ENCODE measurements at regions not wholly inside any gene's neighbourhood (a gene's known extent, or its start where the extent isn't known, plus 50 kb on each side); places are given as distances from the start of the nearest gene placed in this dataset.
"Not testable (repeated sequence)": the region's sequence is repeated elsewhere in the genome, so short reads cannot be mapped to it uniquely, and the experiment has no call there.

- no peaks in the 10 kb centered on the region for H3K9me3 ChIP-seq
- H3K36me3 ChIP-seq (ENCODE audit: control insufficient read depth in 2 of 2, extremely low read depth in 1 of 2, insufficient read depth in 1 of 2, low read length in 1 of 2) = no peaks in the 10 kb centered on the region
- WGBS (ENCODE audit: insufficient coverage) = no CpG with 5 or more reads among the region's 2 CpGs
- ATAC-seq (replicated peaks in 1 of 4) (no peak), DNase-seq (no peak)
- H3K9me3 Mint-ChIP-seq = no peaks in the 10 kb centered on the region
- ChIA-PET CTCF (no interaction called here), POLR2A (no interaction called here)
- H3K27ac Mint-ChIP-seq = no peak overlapping the region
- no peak overlapping the region for H3K27ac ChIP-seq (ENCODE audit: low read length)
- H3K36me3 Mint-ChIP-seq = no peaks in the 10 kb centered on the region
- no peak overlapping the region for H3K4me3 Mint-ChIP-seq
- no peaks in the 10 kb centered on the region for H3K4me1 ChIP-seq (ENCODE audit: control insufficient read depth in 1 of 2, extremely low read depth in 1 of 2, insufficient read depth in 2 of 2, low read length in 2 of 2)
- H3K4me3 ChIP-seq (ENCODE audit: control insufficient read depth in 1 of 2, extremely low read depth in 1 of 2, low read length in 1 of 2) = no peak overlapping the region
- no peaks in the 10 kb centered on the region for H3K27me3 ChIP-seq (replicated peaks in 1 of 2; ENCODE audit: control insufficient read depth in 2 of 2, extremely low read depth in 1 of 2, insufficient read depth in 2 of 2, low read length in 1 of 2)
- H3K4me1 Mint-ChIP-seq = no peaks in the 10 kb centered on the region
- H3K27me3 Mint-ChIP-seq = peaks cover 3 to 17% of the 10 kb centered on the region in 2 donors
Observed at GRCh38 chrX:18036394-18036793, 175.3 kb upstream of the RAI2 start.

- Histone ChIP-seq H3K36me3 (ENCODE audit: control insufficient read depth in 2 of 2, extremely low read depth in 1 of 2, insufficient read depth in 1 of 2, low read length in 1 of 2) (no peaks in the 10 kb centered on the region), H3K27ac (ENCODE audit: low read length) (no peak overlapping the region), H3K4me3 (ENCODE audit: control insufficient read depth in 1 of 2, extremely low read depth in 1 of 2, low read length in 1 of 2) (no peak overlapping the region), H3K9me3 (no peaks in the 10 kb centered on the region), H3K4me1 (ENCODE audit: control insufficient read depth in 1 of 2, extremely low read depth in 1 of 2, insufficient read depth in 2 of 2, low read length in 2 of 2) (no peaks in the 10 kb centered on the region), H3K27me3 (replicated peaks in 1 of 2; ENCODE audit: control insufficient read depth in 2 of 2, extremely low read depth in 1 of 2, insufficient read depth in 2 of 2, low read length in 1 of 2) (no peaks in the 10 kb centered on the region)
- POLR2A ChIA-PET = no interaction called here
- no CpG with 5 or more reads among the region's 2 CpGs for WGBS (ENCODE audit: insufficient coverage)
- no peak overlapping the region for H3K4me3 Mint-ChIP-seq
- H3K4me1 Mint-ChIP-seq = no peaks in the 10 kb centered on the region
- peaks cover 3 to 14% of the 10 kb centered on the region in 2 donors for H3K27me3 Mint-ChIP-seq
- no peaks in the 10 kb centered on the region for H3K9me3 Mint-ChIP-seq
- H3K27ac Mint-ChIP-seq = no peak overlapping the region
- ATAC-seq (replicated peaks in 1 of 4) (no peak), DNase-seq (no peak)
- CTCF ChIA-PET = no interaction called here
- H3K36me3 Mint-ChIP-seq = no peaks in the 10 kb centered on the region
Observed at GRCh38 chrX:18034945-18035344, 173.8 kb upstream of the RAI2 start.

GRCh38 chrX:18034504-18034903 is 173.4 kb upstream of the RAI2 start:
- Mint-ChIP-seq H3K9me3 (no peaks in the 10 kb centered on the region), H3K27ac (no peak overlapping the region), H3K36me3 (no peaks in the 10 kb centered on the region), H3K4me3 (no peak overlapping the region), H3K4me1 (no peaks in the 10 kb centered on the region), H3K27me3 (peaks cover 3 to 11% of the 10 kb centered on the region in 2 donors)
- ATAC-seq (replicated peaks in 1 of 4) = no peak
- WGBS (ENCODE audit: insufficient coverage) = no CpG with 5 or more reads among the region's 3 CpGs
- Histone ChIP-seq H3K27me3 (replicated peaks in 1 of 2; ENCODE audit: control insufficient read depth in 2 of 2, extremely low read depth in 1 of 2, insufficient read depth in 2 of 2, low read length in 1 of 2) (no peaks in the 10 kb centered on the region), H3K36me3 (ENCODE audit: control insufficient read depth in 2 of 2, extremely low read depth in 1 of 2, insufficient read depth in 1 of 2, low read length in 1 of 2) (no peaks in the 10 kb centered on the region), H3K4me3 (ENCODE audit: control insufficient read depth in 1 of 2, extremely low read depth in 1 of 2, low read length in 1 of 2) (no peak overlapping the region), H3K27ac (ENCODE audit: low read length) (no peak overlapping the region), H3K9me3 (no peaks in the 10 kb centered on the region), H3K4me1 (ENCODE audit: control insufficient read depth in 1 of 2, extremely low read depth in 1 of 2, insufficient read depth in 2 of 2, low read length in 2 of 2) (no peaks in the 10 kb centered on the region)
- CTCF ChIA-PET = no interaction called here
- POLR2A ChIA-PET = no interaction called here
- DNase-seq = no peak

GRCh38 chrX:18032486-18033221 is 171.6 kb upstream of the RAI2 start:
- POLR2A ChIA-PET = no interaction called here

GRCh38 chrX:18031726-18032375 is 170.8 kb upstream of the RAI2 start:
- Histone ChIP-seq H3K9me3 (no peaks in the 10 kb centered on the region), H3K4me1 (ENCODE audit: control insufficient read depth in 1 of 2, extremely low read depth in 1 of 2, insufficient read depth in 2 of 2, low read length in 2 of 2) (no peaks in the 10 kb centered on the region), H3K27ac (ENCODE audit: low read length) (no peak overlapping the region), H3K27me3 (replicated peaks in 1 of 2; ENCODE audit: control insufficient read depth in 2 of 2, extremely low read depth in 1 of 2, insufficient read depth in 2 of 2, low read length in 1 of 2) (no peaks in the 10 kb centered on the region), H3K4me3 (ENCODE audit: control insufficient read depth in 1 of 2, extremely low read depth in 1 of 2, low read length in 1 of 2) (no peak overlapping the region), H3K36me3 (ENCODE audit: control insufficient read depth in 2 of 2, extremely low read depth in 1 of 2, insufficient read depth in 1 of 2, low read length in 1 of 2) (no peaks in the 10 kb centered on the region)
- H3K27me3 Mint-ChIP-seq = peaks cover 3% of the 10 kb centered on the region in 2 donors
- H3K36me3 Mint-ChIP-seq = no peaks in the 10 kb centered on the region
- ATAC-seq (replicated peaks in 1 of 4) (no peak), DNase-seq (no peak)
- no peak overlapping the region for H3K4me3 Mint-ChIP-seq
- H3K4me1 Mint-ChIP-seq = no peaks in the 10 kb centered on the region
- ChIA-PET POLR2A (no interaction called here), CTCF (interaction anchor here in 1 of 2 donors (0.5 kb wide), 1 partner anchor 792 kb away, joined by 3 read pairs; no protein-coding TSS in a partner anchor)
- WGBS (ENCODE audit: insufficient coverage) = no CpG with 5 or more reads among the region's 7 CpGs
- H3K27ac Mint-ChIP-seq = no peak overlapping the region
- H3K9me3 Mint-ChIP-seq = no peaks in the 10 kb centered on the region

More at GRCh38 chrX:18032486-18033221, 171.6 kb upstream of the RAI2 start:
- H3K36me3 Mint-ChIP-seq = no peaks in the 10 kb centered on the region
- no peaks in the 10 kb centered on the region for H3K4me1 Mint-ChIP-seq
- H3K27me3 Mint-ChIP-seq = peaks cover 3% of the 10 kb centered on the region in 2 donors
- H3K27ac Mint-ChIP-seq = no peak overlapping the region
- Histone ChIP-seq H3K4me3 (ENCODE audit: control insufficient read depth in 1 of 2, extremely low read depth in 1 of 2, low read length in 1 of 2) (no peak overlapping the region), H3K4me1 (ENCODE audit: control insufficient read depth in 1 of 2, extremely low read depth in 1 of 2, insufficient read depth in 2 of 2, low read length in 2 of 2) (no peaks in the 10 kb centered on the region), H3K27ac (ENCODE audit: low read length) (no peak overlapping the region), H3K36me3 (ENCODE audit: control insufficient read depth in 2 of 2, extremely low read depth in 1 of 2, insufficient read depth in 1 of 2, low read length in 1 of 2) (no peaks in the 10 kb centered on the region), H3K9me3 (no peaks in the 10 kb centered on the region), H3K27me3 (replicated peaks in 1 of 2; ENCODE audit: control insufficient read depth in 2 of 2, extremely low read depth in 1 of 2, insufficient read depth in 2 of 2, low read length in 1 of 2) (no peaks in the 10 kb centered on the region)
- H3K4me3 Mint-ChIP-seq = no peak overlapping the region
- WGBS (ENCODE audit: insufficient coverage) = no CpG with 5 or more reads among the region's 3 CpGs
- CTCF ChIA-PET = no interaction called here
- ATAC-seq (replicated peaks in 1 of 4) = no peak
- no peaks in the 10 kb centered on the region for H3K9me3 Mint-ChIP-seq
- no peak for DNase-seq

- H3K9me3 Mint-ChIP-seq; H3K27ac ChIP-seq (ENCODE audit: low read length); CTCF ChIA-PET; H3K4me1 ChIP-seq (ENCODE audit: control insufficient read depth in 1 of 2, extremely low read depth in 1 of 2, insufficient read depth in 2 of 2, low read length in 2 of 2); POLR2A ChIA-PET; H3K27ac Mint-ChIP-seq; H3K4me3 ChIP-seq (ENCODE audit: control insufficient read depth in 1 of 2, extremely low read depth in 1 of 2, low read length in 1 of 2); H3K27me3 Mint-ChIP-seq; H3K27me3 ChIP-seq (replicated peaks in 1 of 2; ENCODE audit: control insufficient read depth in 2 of 2, extremely low read depth in 1 of 2, insufficient read depth in 2 of 2, low read length in 1 of 2); H3K36me3 ChIP-seq (ENCODE audit: control insufficient read depth in 2 of 2, extremely low read depth in 1 of 2, insufficient read depth in 1 of 2, low read length in 1 of 2); H3K4me3 Mint-ChIP-seq; DNase-seq; H3K9me3 ChIP-seq; H3K36me3 Mint-ChIP-seq; ATAC-seq (replicated peaks in 1 of 4); H3K4me1 Mint-ChIP-seq: not testable (repeated sequence)
- no CpG with 5 or more reads among the region's 1 CpG for WGBS (ENCODE audit: insufficient coverage)
Observed at GRCh38 chrX:18030656-18031055, 169.6 kb upstream of the RAI2 start.

All from T-cell (primary cell).